Gastrocnemius medialis (tissue), 4 donors: ENCODE measurements at regions not wholly inside any gene's neighbourhood (a gene's known extent, or its start where the extent isn't known, plus 50 kb on each side); places are given as distances from the start of the nearest gene placed in this dataset.

Source experiments
- ATAC-seq, 2 donors: fragments of 150-250 bp; one replicate each; pipeline ENCODE4 v1.9.1; 2016
- DNase-seq, 2 donors: peaks; one replicate each; pipeline ENCODE4 v3.0.0-alpha.2; 2019
- H3K27ac ChIP-seq, 4 donors: fragments of 200-600 bp; sonication (generic); 1 replicate in 1 of 4; 2 replicates in 3 of 4; pipeline ENCODE4 v1.5.1; 2016 to 2018; ENCODE audit warnings: mild to moderate bottlenecking in 2 of 4, moderate library complexity in 1 of 4
- H3K27me3 ChIP-seq, 3 donors: fragments of 200-600 bp; sonication (generic) in 2 of 3; 1 replicate in 1 of 3; 2 replicates in 2 of 3; pipeline versions ENCODE4 v1.5.1 to v1.6.0; 2016 to 2019; ENCODE audit warnings: mild to moderate bottlenecking in 1 of 3, moderate library complexity in 1 of 3
- H3K36me3 ChIP-seq, 2 donors: fragments of 200-600 bp; sonication (generic) in 1 of 2; one replicate each; pipeline ENCODE4 v1.5.1; 2017 to 2018
- H3K4me1 ChIP-seq, 2 donors: fragments of 200-600 bp; sonication (generic) in 1 of 2; one replicate each; pipeline ENCODE4 v1.5.1; 2016 to 2017; ENCODE audit warnings: mild to moderate bottlenecking in 2 of 2
- H3K4me3 ChIP-seq, 4 donors: fragments of 200-600 bp; sonication (generic) in 3 of 4; 1 replicate in 1 of 4; 2 replicates in 3 of 4; pipeline ENCODE4 v1.5.1; 2016 to 2019; ENCODE audit warnings: mild to moderate bottlenecking in 2 of 4
- H3K9me3 ChIP-seq, 3 donors: fragments of 200-600 bp; sonication (generic) in 2 of 3; 1 replicate in 1 of 3; 2 replicates in 2 of 3; pipeline ENCODE4 v1.5.1; 2016 to 2019
- POLR2A ChIP-seq, 2 donors: fragments of 450-650 bp; IDR thresholded peaks; one replicate each; pipeline ENCODE4 v1.6.1; 2017; ENCODE audit warnings: antibody characterized with exemption in 2 of 2, mild to moderate bottlenecking in 2 of 2, moderate library complexity in 2 of 2
- in situ Hi-C, 4 donors: fragments of 200-750 bp; cut with MboI; loops; one replicate each; pipeline versions ENCODE4 v1.15.0 to v1.8.0; 2017; ENCODE audit warnings: low sequenced_read_pairs in 4 of 4
- intact Hi-C: fragments of 100-400 bp; cut with DNase I; formaldehyde crosslinking; loops from one replicate; pipeline ENCODE4 v1.15.1; 2023; ENCODE audit warnings: low total_unique reads
- TF ChIP-seq, protein P1 (sequence below), 5 experiments: fragments of 450-650 bp in 3 of 5; fragments of 200-600 bp in 2 of 5; sonication (generic) in 2 of 5; IDR thresholded peaks in 4 of 5; conservative IDR thresholded peaks in 1 of 5; 1 replicate in 4 of 5; 2 replicates in 1 of 5; pipeline ENCODE4 v1.5.1; 2016 to 2019; ENCODE audit warnings: antibody characterized with exemption in 5 of 5, mild to moderate bottlenecking in 3 of 5, moderate library complexity in 3 of 5

DNA sequence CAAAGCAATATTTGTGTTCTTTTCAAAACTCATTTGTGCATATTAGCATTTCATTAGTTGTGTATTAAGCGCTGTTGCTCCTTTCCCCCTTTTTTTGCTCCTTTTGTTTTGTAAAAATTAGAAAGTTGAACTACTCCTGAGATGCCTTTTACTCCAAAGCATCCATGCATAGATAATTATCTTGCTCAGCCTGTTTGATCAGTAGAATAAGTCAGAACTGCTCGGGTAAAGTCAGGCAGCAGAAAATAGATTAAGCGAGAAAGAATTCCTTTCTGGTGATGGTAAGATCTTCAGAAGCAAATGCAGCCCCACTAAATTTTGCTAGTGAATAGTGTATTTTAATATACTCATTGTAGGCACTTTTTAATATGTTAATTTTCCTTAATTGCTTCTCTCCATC, 227.1 kb downstream of the TEX36 start:
- Histone ChIP-seq H3K4me3 (no peak overlapping the region), H3K27me3 (peaks cover 0 to 3% (median 0%) of the 10 kb centered on the region in 3 donors), H3K27ac (no peak overlapping the region), H3K9me3 (no peaks in the 10 kb centered on the region), H3K36me3 (no peaks in the 10 kb centered on the region), H3K4me1 (no peaks in the 10 kb centered on the region)
- in situ Hi-C loops, result no loop called here
- DNase-seq, result no peak
- TF ChIP-seq POLR2A (IDR thresholded peaks at IDR 0.05), result no peak
- TF ChIP-seq, protein P1, sequence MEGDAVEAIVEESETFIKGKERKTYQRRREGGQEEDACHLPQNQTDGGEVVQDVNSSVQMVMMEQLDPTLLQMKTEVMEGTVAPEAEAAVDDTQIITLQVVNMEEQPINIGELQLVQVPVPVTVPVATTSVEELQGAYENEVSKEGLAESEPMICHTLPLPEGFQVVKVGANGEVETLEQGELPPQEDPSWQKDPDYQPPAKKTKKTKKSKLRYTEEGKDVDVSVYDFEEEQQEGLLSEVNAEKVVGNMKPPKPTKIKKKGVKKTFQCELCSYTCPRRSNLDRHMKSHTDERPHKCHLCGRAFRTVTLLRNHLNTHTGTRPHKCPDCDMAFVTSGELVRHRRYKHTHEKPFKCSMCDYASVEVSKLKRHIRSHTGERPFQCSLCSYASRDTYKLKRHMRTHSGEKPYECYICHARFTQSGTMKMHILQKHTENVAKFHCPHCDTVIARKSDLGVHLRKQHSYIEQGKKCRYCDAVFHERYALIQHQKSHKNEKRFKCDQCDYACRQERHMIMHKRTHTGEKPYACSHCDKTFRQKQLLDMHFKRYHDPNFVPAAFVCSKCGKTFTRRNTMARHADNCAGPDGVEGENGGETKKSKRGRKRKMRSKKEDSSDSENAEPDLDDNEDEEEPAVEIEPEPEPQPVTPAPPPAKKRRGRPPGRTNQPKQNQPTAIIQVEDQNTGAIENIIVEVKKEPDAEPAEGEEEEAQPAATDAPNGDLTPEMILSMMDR (IDR thresholded peaks at IDR 0.05 in 4 of 5, conservative IDR thresholded peaks at IDR 0.05 in 1 of 5), result no peak
- no peak for ATAC-seq
- intact Hi-C loops, result no loop called here

DNA sequence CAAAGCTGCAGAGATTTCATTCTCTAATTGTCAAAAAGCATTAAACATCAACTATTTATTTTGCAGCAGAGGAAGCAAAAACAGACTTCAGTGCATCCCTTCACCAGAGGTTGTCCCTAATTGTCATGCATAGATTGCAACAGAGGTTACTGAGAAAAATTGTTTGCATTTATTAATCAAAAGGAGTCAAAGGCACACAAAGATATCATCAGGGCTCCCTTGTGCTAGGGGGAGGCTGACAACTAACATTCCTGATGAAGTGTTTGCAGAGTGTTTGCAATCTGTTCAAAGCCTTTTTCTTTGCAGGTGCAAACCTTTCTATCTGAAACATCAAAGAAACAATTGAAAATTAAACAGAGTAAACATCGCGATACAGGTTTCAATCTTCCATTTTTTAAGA, 227.5 kb downstream of the TEX36 start:
- Histone ChIP-seq H3K9me3 (no peaks in the 10 kb centered on the region), H3K4me3 (no peak overlapping the region), H3K36me3 (no peaks in the 10 kb centered on the region), H3K4me1 (no peaks in the 10 kb centered on the region), H3K27ac (no peak overlapping the region), H3K27me3 (peaks cover 0 to 3% (median 0%) of the 10 kb centered on the region in 3 donors)
- TF ChIP-seq, protein P1 (IDR thresholded peaks at IDR 0.05 in 4 of 5, conservative IDR thresholded peaks at IDR 0.05 in 1 of 5), result no peak
- ATAC-seq (no peak), DNase-seq (no peak)
- in situ Hi-C loops, result no loop called here
- intact Hi-C loops, result no loop called here

DNA sequence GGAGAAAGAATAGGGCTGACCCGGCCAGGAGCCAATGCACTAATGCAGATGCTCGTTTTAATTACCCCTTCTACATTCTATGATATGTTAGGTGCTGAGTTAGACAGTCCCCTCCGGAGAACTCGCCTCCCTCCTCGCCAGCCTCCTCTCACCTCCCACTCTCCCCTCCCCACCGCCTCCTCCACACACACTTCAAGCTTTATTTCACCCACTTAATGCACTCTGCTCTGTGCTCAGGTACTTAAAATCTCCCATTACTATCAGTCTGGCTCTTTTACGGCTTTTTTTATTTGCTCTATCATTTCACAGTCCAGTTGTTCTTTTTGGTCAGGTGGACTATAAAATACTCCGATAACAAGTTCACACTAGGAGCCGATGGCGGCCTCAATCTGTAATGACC, 231.6 kb downstream of the TEX36 start:
- Histone ChIP-seq H3K27ac (no peak overlapping the region), H3K9me3 (no peaks in the 10 kb centered on the region), H3K36me3 (no peaks in the 10 kb centered on the region), H3K4me3 (no peak overlapping the region), H3K4me1 (no peaks in the 10 kb centered on the region), H3K27me3 (peaks cover 0 to 3% (median 0%) of the 10 kb centered on the region in 3 donors)
- TF ChIP-seq, protein P1 (IDR thresholded peaks at IDR 0.05 in 4 of 5, conservative IDR thresholded peaks at IDR 0.05 in 1 of 5), result no peak
- TF ChIP-seq POLR2A (IDR thresholded peaks at IDR 0.05), result no peak
- ATAC-seq, result no peak
- no peak for DNase-seq
- in situ Hi-C loops, result no loop called here
- intact Hi-C loops, result no loop called here

DNA sequence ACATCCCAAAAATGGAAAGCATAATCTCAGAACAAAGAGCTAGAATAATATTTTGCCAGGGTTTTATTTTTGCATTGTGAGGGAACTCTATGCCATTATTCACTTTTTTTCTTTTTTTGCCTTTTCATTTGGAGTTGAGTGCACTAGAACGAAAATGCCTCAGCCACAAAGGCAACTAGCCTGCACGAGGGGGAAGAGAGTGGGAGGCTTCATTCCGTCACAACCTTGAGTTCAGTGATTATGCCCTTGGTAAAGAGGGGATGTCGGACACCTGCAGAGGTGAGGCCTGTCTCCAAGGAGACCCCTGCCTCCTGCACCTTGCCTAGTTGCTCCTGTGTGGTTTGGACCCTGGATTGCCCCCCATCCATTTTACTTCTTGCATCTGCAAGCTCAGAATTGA, 232.7 kb downstream of the TEX36 start:
- no peak overlapping the region for H3K27ac ChIP-seq
- in situ Hi-C loops (no loop called here), intact Hi-C loops (no loop called here)
- no peaks in the 10 kb centered on the region for H3K4me1 ChIP-seq
- H3K27me3 ChIP-seq, result peaks cover 0 to 3% (median 0%) of the 10 kb centered on the region in 3 donors
- no peaks in the 10 kb centered on the region for H3K36me3 ChIP-seq
- no peak for TF ChIP-seq POLR2A (IDR thresholded peaks at IDR 0.05)
- TF ChIP-seq, protein P1 (IDR thresholded peaks at IDR 0.05 in 4 of 5, conservative IDR thresholded peaks at IDR 0.05 in 1 of 5), result no peak
- no peak for ATAC-seq
- DNase-seq, result no peak
- no peak overlapping the region for H3K4me3 ChIP-seq
- H3K9me3 ChIP-seq, result no peaks in the 10 kb centered on the region

DNA sequence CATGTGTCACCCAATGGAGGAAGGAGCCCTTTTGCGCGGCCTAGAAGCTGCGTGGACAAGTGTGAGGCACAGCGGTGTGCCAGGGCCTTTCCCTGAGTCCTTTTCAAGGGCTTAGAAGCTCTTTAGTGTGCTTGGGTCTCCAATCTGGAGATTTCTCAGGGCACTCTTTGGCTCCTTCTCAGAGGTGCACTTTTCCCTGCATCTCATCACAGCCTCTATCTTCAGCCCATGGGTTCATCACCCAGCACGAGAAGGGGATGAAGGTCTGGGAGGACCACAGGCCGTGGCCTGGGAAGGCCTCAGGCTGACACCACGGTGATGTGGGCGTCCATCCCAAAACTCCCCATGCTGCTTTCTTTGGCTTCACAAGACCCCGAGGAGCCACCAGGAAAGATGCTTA, 233.4 kb downstream of the TEX36 start:
- no peak for TF ChIP-seq POLR2A (IDR thresholded peaks at IDR 0.05)
- TF ChIP-seq, protein P1 (IDR thresholded peaks at IDR 0.05 in 4 of 5, conservative IDR thresholded peaks at IDR 0.05 in 1 of 5), result no peak
- peaks cover 0 to 3% (median 0%) of the 10 kb centered on the region in 3 donors for H3K27me3 ChIP-seq

More for the DNA sequence above, 233.4 kb downstream of the TEX36 start:
- no peak overlapping the region for H3K4me3 ChIP-seq
- intact Hi-C loops, result no loop called here
- H3K36me3 ChIP-seq, result no peaks in the 10 kb centered on the region
- no peaks in the 10 kb centered on the region for H3K9me3 ChIP-seq
- DNase-seq (no peak), ATAC-seq (no peak)
- H3K4me1 ChIP-seq, result no peaks in the 10 kb centered on the region
- no peak overlapping the region for H3K27ac ChIP-seq
- in situ Hi-C loops, result no loop called here
